Liver (tissue), 8 donors: ENCODE measurements at regions not wholly inside any gene's neighbourhood (a gene's known extent, or its start where the extent isn't known, plus 50 kb on each side); places are given as distances from the start of the nearest gene placed in this dataset.

Experiments used
- DNase-seq: peaks from one replicate; pipeline ENCODE4 v3.0.0-alpha.2; 2017; ENCODE audit warnings: low spot score
- H3K27ac ChIP-seq, 2 donors: one replicate each; pipeline ENCODE4 v1.7.0; 2013; ENCODE audit warnings: inconsistent platforms in 2 of 2, low read length in 2 of 2, control low read depth in 1 of 2, low read depth in 1 of 2, mild to moderate bottlenecking in 1 of 2
- H3K27me3 ChIP-seq, 4 donors: one replicate each; pipeline versions ENCODE4 v1.6.1 to v1.7.0; 2013; ENCODE audit warnings: low read length in 3 of 4, inconsistent platforms in 1 of 4, mild to moderate bottlenecking in 1 of 4, moderate library complexity in 1 of 4; ENCODE audit not compliant: control insufficient read depth in 4 of 4, insufficient read depth in 4 of 4
- H3K36me3 ChIP-seq, 4 donors: one replicate each; pipeline versions ENCODE4 v1.6.1 to v1.7.0; 2013; ENCODE audit warnings: low read length in 3 of 4, mild to moderate bottlenecking in 3 of 4, low read depth in 1 of 4, moderate library complexity in 1 of 4; ENCODE audit not compliant: control insufficient read depth in 4 of 4, insufficient read depth in 3 of 4
- H3K4me1 ChIP-seq, 4 donors: one replicate each; pipeline versions ENCODE4 v1.6.1 to v1.7.0; 2013; ENCODE audit warnings: low read length in 3 of 4, mild to moderate bottlenecking in 3 of 4, moderate library complexity in 1 of 4; ENCODE audit not compliant: control insufficient read depth in 4 of 4, insufficient read depth in 4 of 4
- H3K4me3 ChIP-seq, 3 donors: one replicate each; pipeline versions ENCODE4 v1.6.1 to v1.7.0; 2013; ENCODE audit warnings: low read length in 3 of 3, control low read depth in 1 of 3, low read depth in 1 of 3, mild to moderate bottlenecking in 1 of 3
- H3K9ac ChIP-seq, 2 donors: one replicate each; pipeline ENCODE4 v1.7.0; 2013; ENCODE audit warnings: low read length in 2 of 2, mild to moderate bottlenecking in 2 of 2, moderate library complexity in 2 of 2, control low read depth in 1 of 2, low read depth in 1 of 2
- H3K9me3 ChIP-seq, 4 donors: one replicate each; pipeline versions ENCODE4 v1.6.1 to v1.7.0; 2013; ENCODE audit warnings: low read length in 3 of 4; ENCODE audit not compliant: control insufficient read depth in 4 of 4
- EGR1 ChIP-seq, 2 donors: IDR thresholded peaks; 2 replicates each; pipeline ENCODE4 v1.6.1; 2016 to 2018; ENCODE audit warnings: antibody characterized with exemption in 2 of 2, low read depth in 2 of 2
- FOXA1 ChIP-seq: IDR thresholded peaks from 2 replicates; pipeline ENCODE4 v1.6.1; 2016; ENCODE audit warnings: antibody characterized with exemption
- FOXA2 ChIP-seq: IDR thresholded peaks from 2 replicates; pipeline ENCODE4 v1.6.1; 2016; ENCODE audit warnings: antibody characterized with exemption
- GABPA ChIP-seq, 2 donors: IDR thresholded peaks in 1 of 2; conservative IDR thresholded peaks in 1 of 2; 2 replicates each; pipeline ENCODE4 v1.6.1; 2016; ENCODE audit warnings: antibody characterized with exemption in 2 of 2, mild to moderate bottlenecking in 1 of 2, moderate library complexity in 1 of 2
- HNF4A ChIP-seq, 2 donors: conservative IDR thresholded peaks; 2 replicates each; pipeline ENCODE4 v1.6.1; 2016; ENCODE audit warnings: antibody characterized with exemption in 2 of 2, mild to moderate bottlenecking in 2 of 2
- HNF4G ChIP-seq: IDR thresholded peaks from 2 replicates; pipeline ENCODE4 v1.6.1; 2016; ENCODE audit warnings: antibody characterized with exemption
- JUND ChIP-seq, 2 donors: IDR thresholded peaks; 2 replicates each; pipeline ENCODE4 v1.6.1; 2016; ENCODE audit warnings: antibody characterized with exemption in 2 of 2
- NR2F2 ChIP-seq: IDR thresholded peaks from 2 replicates; pipeline ENCODE4 v1.6.1; 2016; ENCODE audit warnings: antibody characterized with exemption
- RAD21 ChIP-seq, 2 donors: IDR thresholded peaks; 2 replicates each; pipeline ENCODE4 v1.6.1; 2016; ENCODE audit warnings: antibody characterized with exemption in 2 of 2, mild to moderate bottlenecking in 2 of 2
- RXRA ChIP-seq, 2 donors: IDR thresholded peaks; 2 replicates each; pipeline ENCODE4 v1.6.1; 2017 to 2018; ENCODE audit warnings: antibody characterized with exemption in 2 of 2, mild to moderate bottlenecking in 1 of 2
- SP1 ChIP-seq: IDR thresholded peaks from 2 replicates; pipeline ENCODE4 v1.6.1; 2018; ENCODE audit warnings: antibody characterized with exemption, mild to moderate bottlenecking
- TAF1 ChIP-seq: conservative IDR thresholded peaks from 2 replicates; pipeline ENCODE4 v1.6.1; 2016; ENCODE audit warnings: antibody characterized with exemption, mild to moderate bottlenecking
- YY1 ChIP-seq: IDR thresholded peaks from 2 replicates; pipeline ENCODE4 v1.6.1; 2016; ENCODE audit warnings: antibody characterized with exemption, mild to moderate bottlenecking
- WGBS: extraction: QIAGEN DNeasy Blood & Tissue Kit; methylation state at CpG from one replicate; pipeline ENCODE4 v1.1.7; 2013; 5-methylcytosine and 5-hydroxymethylcytosine counted together
- TF ChIP-seq, protein P1 (sequence below): IDR thresholded peaks from 2 replicates; pipeline ENCODE4 v1.6.1; 2016; ENCODE audit warnings: antibody characterized with exemption
- TF ChIP-seq, protein P2 (sequence below): IDR thresholded peaks from 2 replicates; pipeline ENCODE4 v1.6.1; 2016; ENCODE audit warnings: antibody characterized with exemption
- TF ChIP-seq, protein P3 (sequence below): IDR thresholded peaks from 2 replicates; pipeline ENCODE4 v1.6.1; 2016; ENCODE audit warnings: antibody characterized with exemption
- TF ChIP-seq, protein P4 (sequence below): IDR thresholded peaks from 2 replicates; pipeline ENCODE4 v1.6.1; 2016; ENCODE audit warnings: antibody characterized with exemption, mild to moderate bottlenecking
- TF ChIP-seq, protein P5 (sequence below): fragments of 150-350 bp; IDR thresholded peaks from 2 replicates; pipeline ENCODE4 v1.5.1; 2017; ENCODE audit warnings: improper control_type of control experiment, low read depth, low read length; ENCODE audit not compliant: missing input control
- donor health status: healthy.
- donor health status: healthy.
- donor health status: healthy.
- donor health status: healthy.
- donor health status: healthy.

DNA sequence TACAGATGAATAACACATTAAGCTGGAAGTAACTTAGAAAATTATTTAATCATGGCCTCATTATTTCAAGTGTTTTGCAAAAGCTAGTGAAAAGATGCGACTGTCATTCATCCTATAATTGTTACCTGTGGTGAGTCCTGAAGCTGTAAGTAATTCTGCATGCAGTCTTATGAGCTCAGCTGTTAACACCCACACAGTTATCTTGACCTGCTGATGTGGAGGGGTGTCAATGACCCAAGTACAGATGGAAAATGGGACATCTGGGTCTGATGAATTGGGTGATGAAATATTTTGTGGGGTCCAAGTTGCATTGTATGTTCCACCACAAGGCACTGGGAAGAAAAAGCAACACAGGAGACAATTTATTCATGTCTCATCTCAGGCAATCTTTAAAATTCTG lies 68.9 kb downstream of the OR13A1 start:
- WGBS = 86% methylated on average over 1 of the region's 1 CpG

More for the DNA sequence above, 68.9 kb downstream of the OR13A1 start:
- Histone ChIP-seq H3K9me3 (no peaks in the 10 kb centered on the region), H3K36me3 (no peaks in the 10 kb centered on the region), H3K27me3 (no peaks in the 10 kb centered on the region), H3K9ac (no peak overlapping the region), H3K4me3 (no peak overlapping the region), H3K27ac (no peak overlapping the region), H3K4me1 (no peaks in the 10 kb centered on the region)
- no peak for DNase-seq
- TF ChIP-seq YY1 (no peak), FOXA2 (no peak), NR2F2 (no peak), RXRA (IDR thresholded peaks at IDR 0.05) (no peak), HNF4G (no peak), TAF1 (no peak), FOXA1 (no peak), JUND (IDR thresholded peaks at IDR 0.05) (no peak), SP1 (no peak), EGR1 (IDR thresholded peaks at IDR 0.05; ENCODE audit: low read depth in 2 of 2) (no peak), GABPA (IDR thresholded peaks at IDR 0.05 in 1 of 2, conservative IDR thresholded peaks at IDR 0.05 in 1 of 2) (no peak), RAD21 (IDR thresholded peaks at IDR 0.05) (no peak), HNF4A (conservative IDR thresholded peaks at IDR 0.05) (no peak)
- TF ChIP-seq, protein P1, sequence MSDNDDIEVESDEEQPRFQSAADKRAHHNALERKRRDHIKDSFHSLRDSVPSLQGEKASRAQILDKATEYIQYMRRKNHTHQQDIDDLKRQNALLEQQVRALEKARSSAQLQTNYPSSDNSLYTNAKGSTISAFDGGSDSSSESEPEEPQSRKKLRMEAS = no peak
- TF ChIP-seq, protein P2, sequence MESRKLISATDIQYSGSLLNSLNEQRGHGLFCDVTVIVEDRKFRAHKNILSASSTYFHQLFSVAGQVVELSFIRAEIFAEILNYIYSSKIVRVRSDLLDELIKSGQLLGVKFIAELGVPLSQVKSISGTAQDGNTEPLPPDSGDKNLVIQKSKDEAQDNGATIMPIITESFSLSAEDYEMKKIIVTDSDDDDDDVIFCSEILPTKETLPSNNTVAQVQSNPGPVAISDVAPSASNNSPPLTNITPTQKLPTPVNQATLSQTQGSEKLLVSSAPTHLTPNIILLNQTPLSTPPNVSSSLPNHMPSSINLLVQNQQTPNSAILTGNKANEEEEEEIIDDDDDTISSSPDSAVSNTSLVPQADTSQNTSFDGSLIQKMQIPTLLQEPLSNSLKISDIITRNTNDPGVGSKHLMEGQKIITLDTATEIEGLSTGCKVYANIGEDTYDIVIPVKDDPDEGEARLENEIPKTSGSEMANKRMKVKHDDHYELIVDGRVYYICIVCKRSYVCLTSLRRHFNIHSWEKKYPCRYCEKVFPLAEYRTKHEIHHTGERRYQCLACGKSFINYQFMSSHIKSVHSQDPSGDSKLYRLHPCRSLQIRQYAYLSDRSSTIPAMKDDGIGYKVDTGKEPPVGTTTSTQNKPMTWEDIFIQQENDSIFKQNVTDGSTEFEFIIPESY = no peak
- TF ChIP-seq, protein P3, sequence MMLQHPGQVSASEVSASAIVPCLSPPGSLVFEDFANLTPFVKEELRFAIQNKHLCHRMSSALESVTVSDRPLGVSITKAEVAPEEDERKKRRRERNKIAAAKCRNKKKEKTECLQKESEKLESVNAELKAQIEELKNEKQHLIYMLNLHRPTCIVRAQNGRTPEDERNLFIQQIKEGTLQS = no peak
- TF ChIP-seq, protein P4, sequence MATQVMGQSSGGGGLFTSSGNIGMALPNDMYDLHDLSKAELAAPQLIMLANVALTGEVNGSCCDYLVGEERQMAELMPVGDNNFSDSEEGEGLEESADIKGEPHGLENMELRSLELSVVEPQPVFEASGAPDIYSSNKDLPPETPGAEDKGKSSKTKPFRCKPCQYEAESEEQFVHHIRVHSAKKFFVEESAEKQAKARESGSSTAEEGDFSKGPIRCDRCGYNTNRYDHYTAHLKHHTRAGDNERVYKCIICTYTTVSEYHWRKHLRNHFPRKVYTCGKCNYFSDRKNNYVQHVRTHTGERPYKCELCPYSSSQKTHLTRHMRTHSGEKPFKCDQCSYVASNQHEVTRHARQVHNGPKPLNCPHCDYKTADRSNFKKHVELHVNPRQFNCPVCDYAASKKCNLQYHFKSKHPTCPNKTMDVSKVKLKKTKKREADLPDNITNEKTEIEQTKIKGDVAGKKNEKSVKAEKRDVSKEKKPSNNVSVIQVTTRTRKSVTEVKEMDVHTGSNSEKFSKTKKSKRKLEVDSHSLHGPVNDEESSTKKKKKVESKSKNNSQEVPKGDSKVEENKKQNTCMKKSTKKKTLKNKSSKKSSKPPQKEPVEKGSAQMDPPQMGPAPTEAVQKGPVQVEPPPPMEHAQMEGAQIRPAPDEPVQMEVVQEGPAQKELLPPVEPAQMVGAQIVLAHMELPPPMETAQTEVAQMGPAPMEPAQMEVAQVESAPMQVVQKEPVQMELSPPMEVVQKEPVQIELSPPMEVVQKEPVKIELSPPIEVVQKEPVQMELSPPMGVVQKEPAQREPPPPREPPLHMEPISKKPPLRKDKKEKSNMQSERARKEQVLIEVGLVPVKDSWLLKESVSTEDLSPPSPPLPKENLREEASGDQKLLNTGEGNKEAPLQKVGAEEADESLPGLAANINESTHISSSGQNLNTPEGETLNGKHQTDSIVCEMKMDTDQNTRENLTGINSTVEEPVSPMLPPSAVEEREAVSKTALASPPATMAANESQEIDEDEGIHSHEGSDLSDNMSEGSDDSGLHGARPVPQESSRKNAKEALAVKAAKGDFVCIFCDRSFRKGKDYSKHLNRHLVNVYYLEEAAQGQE = no peak
- TF ChIP-seq, protein P5, sequence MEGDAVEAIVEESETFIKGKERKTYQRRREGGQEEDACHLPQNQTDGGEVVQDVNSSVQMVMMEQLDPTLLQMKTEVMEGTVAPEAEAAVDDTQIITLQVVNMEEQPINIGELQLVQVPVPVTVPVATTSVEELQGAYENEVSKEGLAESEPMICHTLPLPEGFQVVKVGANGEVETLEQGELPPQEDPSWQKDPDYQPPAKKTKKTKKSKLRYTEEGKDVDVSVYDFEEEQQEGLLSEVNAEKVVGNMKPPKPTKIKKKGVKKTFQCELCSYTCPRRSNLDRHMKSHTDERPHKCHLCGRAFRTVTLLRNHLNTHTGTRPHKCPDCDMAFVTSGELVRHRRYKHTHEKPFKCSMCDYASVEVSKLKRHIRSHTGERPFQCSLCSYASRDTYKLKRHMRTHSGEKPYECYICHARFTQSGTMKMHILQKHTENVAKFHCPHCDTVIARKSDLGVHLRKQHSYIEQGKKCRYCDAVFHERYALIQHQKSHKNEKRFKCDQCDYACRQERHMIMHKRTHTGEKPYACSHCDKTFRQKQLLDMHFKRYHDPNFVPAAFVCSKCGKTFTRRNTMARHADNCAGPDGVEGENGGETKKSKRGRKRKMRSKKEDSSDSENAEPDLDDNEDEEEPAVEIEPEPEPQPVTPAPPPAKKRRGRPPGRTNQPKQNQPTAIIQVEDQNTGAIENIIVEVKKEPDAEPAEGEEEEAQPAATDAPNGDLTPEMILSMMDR = no peak
